Stimulated activated memory B cell treated with anti-CD40 and anti-IgM and Interleukin-4, amounts not matched to agents 10 μg/mL and 1 μg/mL and 100 μg/mL, for 72 hours (primary cell): ENCODE measurements at regions not wholly inside any gene's neighbourhood (a gene's known extent, or its start where the extent isn't known, plus 50 kb on each side); places are given as distances from the start of the nearest gene placed in this dataset.

ENCODE experiments used
- ATAC-seq: fragments of 150-1000 bp; cut with Tn5 transposase; 2 replicates; pipeline ENCODE4 v1.10.0; 2021
- H3K27ac Mint-ChIP-seq: one replicate; pipeline ENCODE4 v1.8.0; 2022; ENCODE audit warnings: mild to moderate bottlenecking, mixed read lengths
- H3K27me3 Mint-ChIP-seq: one replicate; pipeline ENCODE4 v1.8.0; 2022; ENCODE audit warnings: mixed read lengths
- H3K36me3 Mint-ChIP-seq: one replicate; pipeline ENCODE4 v1.8.0; 2022; ENCODE audit warnings: mixed read lengths
- H3K4me1 Mint-ChIP-seq: one replicate; pipeline ENCODE4 v1.8.0; 2022; ENCODE audit warnings: mixed read lengths
- H3K4me3 Mint-ChIP-seq: one replicate; pipeline ENCODE4 v1.8.0; 2022; ENCODE audit warnings: mild to moderate bottlenecking, moderate library complexity, mixed read lengths
- H3K9me3 Mint-ChIP-seq: one replicate; pipeline ENCODE4 v1.8.0; 2022; ENCODE audit warnings: mixed read lengths

DNA sequence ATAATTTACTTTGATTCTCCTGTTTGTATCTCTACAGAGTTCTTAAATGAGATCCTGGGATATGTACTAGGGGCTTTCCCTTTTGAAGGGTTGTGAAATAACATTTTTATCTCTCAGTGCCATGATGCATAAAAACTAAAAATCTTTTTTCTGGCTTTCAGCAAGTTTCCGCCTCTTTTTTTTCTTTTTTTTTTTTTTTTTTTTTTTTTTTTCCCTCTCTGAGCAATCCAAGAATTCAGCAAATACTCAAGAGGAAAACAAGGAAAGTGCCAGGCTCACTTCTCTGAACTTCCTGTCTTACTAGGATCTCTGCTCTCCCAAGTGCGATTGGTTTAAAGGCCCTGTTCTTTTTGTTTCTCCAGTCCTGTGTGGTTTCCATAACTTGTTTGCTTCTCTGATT lies 79.9 kb downstream of the HYCC1 start:
- Mint-ChIP-seq H3K9me3 (no peaks in the 10 kb centered on the region), H3K27ac (no peak overlapping the region), H3K27me3 (no peaks in the 10 kb centered on the region), H3K4me1 (no peaks in the 10 kb centered on the region), H3K36me3 (no peaks in the 10 kb centered on the region), H3K4me3 (no peak overlapping the region)
- ATAC-seq = no peak

DNA sequence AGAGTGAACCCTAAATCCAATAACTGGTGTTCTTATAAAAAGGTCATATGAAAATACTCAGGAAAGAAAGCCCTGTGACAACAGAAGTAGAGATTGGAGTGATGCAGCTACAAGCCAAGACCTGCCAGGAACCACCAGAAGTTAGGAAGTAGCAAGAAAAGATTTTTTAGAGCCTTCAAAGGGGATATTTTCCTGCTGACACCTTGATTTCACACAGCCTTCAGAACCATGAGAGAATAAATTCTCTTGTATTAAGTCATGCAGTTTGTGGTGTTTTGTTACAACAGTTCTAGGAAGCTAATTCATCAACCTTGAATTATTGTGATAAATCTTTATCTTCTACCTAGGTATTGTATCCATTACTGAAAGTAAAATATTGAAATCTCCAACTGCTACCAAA lies 81.0 kb downstream of the HYCC1 start:
- no peaks in the 10 kb centered on the region for H3K27me3 Mint-ChIP-seq
- ATAC-seq = no peak
- H3K36me3 Mint-ChIP-seq = no peaks in the 10 kb centered on the region
- no peaks in the 10 kb centered on the region for H3K9me3 Mint-ChIP-seq
- H3K4me1 Mint-ChIP-seq = no peaks in the 10 kb centered on the region
- no peak overlapping the region for H3K4me3 Mint-ChIP-seq
- no peak overlapping the region for H3K27ac Mint-ChIP-seq

DNA sequence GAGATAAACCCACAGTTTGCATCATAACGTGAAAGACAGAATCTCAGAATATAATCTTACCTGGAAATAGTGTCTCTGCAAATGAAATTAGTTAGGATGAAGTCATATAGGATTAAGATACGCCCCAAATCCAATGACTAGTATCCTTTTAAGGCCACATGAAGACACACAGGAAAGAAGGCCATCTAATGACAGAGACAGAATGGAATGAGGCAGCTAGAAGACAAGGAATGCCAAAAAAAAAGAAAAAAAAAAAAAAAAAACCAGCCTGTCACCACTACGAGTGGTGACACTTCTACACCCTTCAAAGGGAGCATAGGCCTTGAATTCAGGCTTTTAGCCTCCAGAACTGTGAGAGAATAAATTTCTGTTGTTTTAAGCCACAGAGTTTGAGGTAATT lies 82.9 kb downstream of the HYCC1 start:
- H3K4me1 Mint-ChIP-seq = no peaks in the 10 kb centered on the region
- H3K9me3 Mint-ChIP-seq = no peaks in the 10 kb centered on the region
- no peak overlapping the region for H3K4me3 Mint-ChIP-seq
- ATAC-seq = no peak
- H3K36me3 Mint-ChIP-seq = no peaks in the 10 kb centered on the region
- H3K27me3 Mint-ChIP-seq = no peaks in the 10 kb centered on the region
- H3K27ac Mint-ChIP-seq = no peak overlapping the region

DNA sequence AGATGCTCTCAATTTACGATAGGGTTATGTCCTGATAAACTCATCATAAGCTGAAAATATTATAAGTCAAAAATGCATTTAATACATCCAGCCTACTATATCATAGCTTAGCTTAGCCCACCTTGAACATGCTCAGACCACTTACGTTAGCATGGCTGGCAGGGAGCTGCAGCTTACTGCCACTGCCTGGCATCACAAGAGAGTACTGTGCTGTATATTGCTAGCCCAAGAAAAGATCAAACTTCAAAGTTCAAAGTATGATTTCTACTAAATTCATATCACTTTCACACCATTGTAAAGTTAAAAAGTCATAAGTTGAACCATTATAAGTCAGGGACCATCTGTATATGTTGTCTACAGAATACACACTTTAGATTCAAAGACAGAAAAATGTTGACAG lies 91.6 kb downstream of the HYCC1 start:
- no peak for ATAC-seq
- H3K36me3 Mint-ChIP-seq = peaks cover 17% of the 10 kb centered on the region
- H3K4me3 Mint-ChIP-seq = no peak overlapping the region
- peaks cover 6% of the 10 kb centered on the region for H3K9me3 Mint-ChIP-seq
- no peak overlapping the region for H3K27ac Mint-ChIP-seq
- H3K4me1 Mint-ChIP-seq = no peaks in the 10 kb centered on the region
- peaks cover 9% of the 10 kb centered on the region for H3K27me3 Mint-ChIP-seq

- Mint-ChIP-seq H3K4me3 (no peak overlapping the region), H3K4me1 (no peaks in the 10 kb centered on the region), H3K27ac (no peak overlapping the region), H3K27me3 (peaks cover 9% of the 10 kb centered on the region), H3K9me3 (peaks cover 6% of the 10 kb centered on the region), H3K36me3 (peaks cover 17% of the 10 kb centered on the region)
- no peak for ATAC-seq
Observed at GRCh38 chr7:22921386-22922086, 92.4 kb downstream of the HYCC1 start.

DNA sequence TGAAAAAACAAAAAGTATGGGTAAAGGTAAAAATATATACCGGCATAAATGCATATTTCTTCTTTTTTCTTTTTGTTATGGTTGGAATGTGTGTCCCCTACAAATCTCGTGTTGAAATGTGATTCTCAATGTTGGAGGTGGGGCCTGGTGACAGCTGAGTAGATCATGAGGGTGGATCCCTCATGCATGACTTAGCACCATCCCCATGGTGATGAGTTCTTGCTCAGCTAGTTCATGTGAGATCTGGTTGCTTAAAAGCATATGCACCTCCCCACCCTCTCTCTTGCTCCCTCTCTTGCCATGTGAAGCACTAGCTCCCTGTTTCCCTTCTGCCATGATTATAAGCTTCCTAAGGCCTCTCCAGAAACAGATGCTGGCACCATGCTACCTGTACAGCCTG lies 93.3 kb downstream of the HYCC1 start:
- ATAC-seq = no peak
- H3K9me3 Mint-ChIP-seq = peaks cover 6% of the 10 kb centered on the region
- H3K36me3 Mint-ChIP-seq = peaks cover 17% of the 10 kb centered on the region
- H3K27ac Mint-ChIP-seq = no peak overlapping the region
- no peak overlapping the region for H3K4me3 Mint-ChIP-seq
- H3K4me1 Mint-ChIP-seq = no peaks in the 10 kb centered on the region
- peaks cover 9% of the 10 kb centered on the region for H3K27me3 Mint-ChIP-seq

DNA sequence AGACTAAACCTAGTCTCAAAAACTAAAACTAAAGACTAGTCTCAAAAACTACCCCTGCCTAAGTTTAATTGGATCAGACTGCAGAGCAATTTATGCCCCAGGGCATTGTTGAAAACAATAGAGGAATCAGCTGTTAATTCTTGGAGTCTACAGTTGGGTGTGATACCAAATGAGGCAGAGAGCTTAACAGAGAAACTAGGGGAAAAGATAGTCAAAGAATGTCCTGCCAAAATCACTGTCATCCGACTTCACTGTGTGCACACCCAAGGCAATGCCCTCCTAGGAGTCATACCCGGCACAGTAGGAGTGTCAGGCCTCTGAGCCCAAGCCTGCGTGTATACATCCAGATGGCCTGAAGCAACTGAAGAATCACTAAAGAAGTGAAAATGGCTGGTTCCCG lies 90.5 kb upstream of the TOMM7 start:
- Mint-ChIP-seq H3K27me3 (peaks cover 10% of the 10 kb centered on the region), H3K9me3 (peaks cover 16% of the 10 kb centered on the region), H3K27ac (no peak overlapping the region), H3K4me1 (no peaks in the 10 kb centered on the region), H3K4me3 (no peak overlapping the region), H3K36me3 (peaks cover 20% of the 10 kb centered on the region)
- ATAC-seq = no peak

DNA sequence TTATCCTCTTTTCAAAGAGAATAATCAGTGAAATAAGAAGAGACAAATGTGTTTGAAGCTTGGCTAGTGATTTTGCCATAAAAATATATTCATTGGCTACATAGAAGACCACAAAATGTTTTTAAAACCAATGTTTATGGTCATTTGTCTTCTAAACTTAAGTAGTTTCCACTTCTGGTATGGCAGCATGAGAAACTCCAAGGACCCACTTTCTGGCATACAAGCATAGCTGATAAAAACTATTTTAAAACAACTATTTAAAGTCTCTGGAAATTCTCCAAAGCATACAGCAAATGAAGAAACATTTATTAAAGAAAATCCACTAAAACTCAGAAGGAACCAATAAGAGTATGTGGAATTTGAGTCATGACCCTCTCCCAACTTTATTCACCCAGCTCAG lies 89.2 kb upstream of the TOMM7 start:
- Mint-ChIP-seq H3K4me3 (no peak overlapping the region), H3K27ac (no peak overlapping the region), H3K4me1 (no peaks in the 10 kb centered on the region), H3K27me3 (peaks cover 10% of the 10 kb centered on the region), H3K9me3 (peaks cover 16% of the 10 kb centered on the region), H3K36me3 (peaks cover 20% of the 10 kb centered on the region)
- no peak for ATAC-seq

DNA sequence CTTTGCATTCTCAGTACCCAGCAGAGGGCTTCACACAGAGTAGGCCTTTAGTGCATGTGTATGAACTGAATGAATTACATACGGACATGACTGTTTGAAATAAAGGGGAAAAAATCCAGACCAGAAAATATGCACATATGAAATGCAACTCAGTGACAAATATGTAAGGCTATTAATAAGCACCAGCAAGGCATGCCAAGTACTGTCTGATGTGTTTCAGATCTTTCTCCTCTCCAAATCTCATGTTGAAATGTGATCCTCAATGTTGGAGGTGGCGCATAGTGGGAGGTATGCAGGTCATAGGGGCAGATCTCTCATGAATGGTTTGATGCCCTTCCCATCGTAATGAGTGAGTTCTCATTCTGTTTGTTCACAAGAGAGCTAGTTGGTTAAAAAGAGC lies 87.3 kb upstream of the TOMM7 start:
- Mint-ChIP-seq H3K4me3 (no peak overlapping the region), H3K9me3 (peaks cover 14% of the 10 kb centered on the region), H3K27me3 (peaks cover 8% of the 10 kb centered on the region), H3K4me1 (no peaks in the 10 kb centered on the region), H3K36me3 (peaks cover 18% of the 10 kb centered on the region), H3K27ac (no peak overlapping the region)
- no peak for ATAC-seq

DNA sequence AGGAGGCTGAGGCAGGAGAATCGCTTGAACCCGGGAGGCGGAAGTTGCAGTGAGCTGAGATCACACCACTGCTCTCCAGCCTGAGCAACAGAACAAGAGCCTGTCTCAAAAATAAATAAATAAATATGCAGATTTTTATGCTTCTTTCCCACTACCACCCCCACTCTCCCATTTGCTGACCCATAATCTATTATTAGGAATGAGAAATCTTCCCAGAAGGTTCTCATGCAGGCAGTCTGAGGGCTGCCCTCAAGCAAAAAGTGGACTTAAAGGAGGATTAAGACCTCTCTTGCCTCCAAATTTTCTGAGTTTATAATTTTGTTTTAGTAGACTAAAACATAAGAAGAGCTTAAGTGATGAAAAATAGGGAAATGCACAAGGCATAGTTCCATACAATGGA lies 85.2 kb upstream of the TOMM7 start:
- no peak for ATAC-seq
- Mint-ChIP-seq H3K4me3 (no peak overlapping the region), H3K4me1 (no peaks in the 10 kb centered on the region), H3K27me3 (no peaks in the 10 kb centered on the region), H3K9me3 (peaks cover 3% of the 10 kb centered on the region), H3K36me3 (peaks cover 6% of the 10 kb centered on the region), H3K27ac (no peak overlapping the region)

GRCh38 chr7:22900784-22901183 lies 78.1 kb upstream of the TOMM7 start:
- peaks cover 3% of the 10 kb centered on the region for H3K9me3 Mint-ChIP-seq
- H3K27me3 Mint-ChIP-seq = peaks cover 3% of the 10 kb centered on the region
- no peak overlapping the region for H3K27ac Mint-ChIP-seq
- peaks cover 6% of the 10 kb centered on the region for H3K36me3 Mint-ChIP-seq
- no peaks in the 10 kb centered on the region for H3K4me1 Mint-ChIP-seq
- no peak for ATAC-seq
- no peak overlapping the region for H3K4me3 Mint-ChIP-seq

DNA sequence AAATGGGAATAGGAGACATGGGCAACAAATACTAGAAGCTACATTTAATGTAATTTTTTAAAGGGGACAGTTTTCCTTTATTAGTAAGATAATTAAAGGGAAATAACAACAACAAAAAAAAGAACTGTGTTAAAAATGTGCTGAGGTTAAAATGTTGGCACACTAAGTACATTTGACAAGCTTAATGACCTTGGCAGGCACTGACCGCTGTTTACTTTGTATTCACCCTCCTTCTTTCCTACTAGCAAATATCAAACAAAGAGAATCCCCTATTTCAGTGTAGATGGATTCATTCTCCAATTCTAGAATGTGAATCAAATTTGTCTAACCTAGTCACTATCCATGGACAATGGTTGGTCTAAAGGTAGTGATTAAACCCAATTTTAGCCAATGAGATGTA lies 77.5 kb upstream of the TOMM7 start:
- no peak overlapping the region for H3K27ac Mint-ChIP-seq
- H3K27me3 Mint-ChIP-seq = peaks cover 10% of the 10 kb centered on the region
- H3K9me3 Mint-ChIP-seq = peaks cover 3% of the 10 kb centered on the region
- no peak overlapping the region for H3K4me3 Mint-ChIP-seq
- peaks cover 6% of the 10 kb centered on the region for H3K36me3 Mint-ChIP-seq
- no peaks in the 10 kb centered on the region for H3K4me1 Mint-ChIP-seq
- ATAC-seq = no peak

GRCh38 chr7:22896917-22897316 lies 74.3 kb upstream of the TOMM7 start:
- Mint-ChIP-seq H3K36me3 (no peaks in the 10 kb centered on the region), H3K4me3 (no peak overlapping the region), H3K4me1 (no peaks in the 10 kb centered on the region), H3K27me3 (peaks cover 21% of the 10 kb centered on the region), H3K9me3 (no peaks in the 10 kb centered on the region), H3K27ac (no peak overlapping the region)
- no peak for ATAC-seq

- H3K4me3 Mint-ChIP-seq = no peak overlapping the region
- H3K4me1 Mint-ChIP-seq = no peaks in the 10 kb centered on the region
- H3K9me3 Mint-ChIP-seq = no peaks in the 10 kb centered on the region
- no peak for ATAC-seq
- H3K36me3 Mint-ChIP-seq = no peaks in the 10 kb centered on the region
- no peak overlapping the region for H3K27ac Mint-ChIP-seq
- peaks cover 21% of the 10 kb centered on the region for H3K27me3 Mint-ChIP-seq
Observed at GRCh38 chr7:22895828-22896165, 73.1 kb upstream of the TOMM7 start.

- Mint-ChIP-seq H3K4me3 (no peak overlapping the region), H3K36me3 (no peaks in the 10 kb centered on the region), H3K27ac (no peak overlapping the region), H3K27me3 (peaks cover 21% of the 10 kb centered on the region), H3K4me1 (no peaks in the 10 kb centered on the region), H3K9me3 (no peaks in the 10 kb centered on the region)
- no peak for ATAC-seq
Observed at GRCh38 chr7:22895140-22895827, 72.6 kb upstream of the TOMM7 start.

GRCh38 chr7:22894546-22894945 lies 71.9 kb upstream of the TOMM7 start:
- Mint-ChIP-seq H3K9me3 (no peaks in the 10 kb centered on the region), H3K4me3 (no peak overlapping the region), H3K27ac (no peak overlapping the region), H3K27me3 (peaks cover 21% of the 10 kb centered on the region), H3K4me1 (no peaks in the 10 kb centered on the region), H3K36me3 (no peaks in the 10 kb centered on the region)
- no peak for ATAC-seq
